KMS-11 (cell line): ENCODE measurements at regions not wholly inside any gene's neighbourhood (a gene's known extent, or its start where the extent isn't known, plus 50 kb on each side); places are given as distances from the start of the nearest gene placed in this dataset.

ENCODE experiments used
- H2AFZ ChIP-seq: fragments of 200-600 bp; sonication (generic); 2 replicates; pipeline ENCODE4 v1.6.1; 2016; ENCODE audit warnings: antibody characterized with exemption, mixed run types, low read depth
- H3K27ac ChIP-seq: fragments of 200-600 bp; sonication (generic); 2 replicates; pipeline ENCODE4 v1.6.1; 2016; ENCODE audit warnings: mild to moderate bottlenecking, mixed run types
- H3K27me3 ChIP-seq: fragments of 200-600 bp; sonication (generic); 2 replicates; pipeline ENCODE4 v1.6.1; 2017; ENCODE audit warnings: mild to moderate bottlenecking, low read depth, mixed run types, moderate library complexity; ENCODE audit not compliant: insufficient read depth
- H3K36me3 ChIP-seq: fragments of 200-600 bp; sonication (generic); 2 replicates; pipeline ENCODE4 v1.6.1; 2017; ENCODE audit warnings: mild to moderate bottlenecking, mixed run types; ENCODE audit not compliant: insufficient read depth
- H3K4me1 ChIP-seq: fragments of 200-600 bp; sonication (generic); 2 replicates; pipeline ENCODE4 v1.6.1; 2016; ENCODE audit warnings: mild to moderate bottlenecking, low read depth, mixed run types; ENCODE audit not compliant: poor library complexity, severe bottlenecking
- H3K4me2 ChIP-seq: fragments of 200-600 bp; sonication (generic); 2 replicates; pipeline ENCODE4 v1.7.0; 2016; ENCODE audit warnings: mild to moderate bottlenecking, mixed run types
- H3K4me3 ChIP-seq: fragments of 200-600 bp; sonication (generic); IDR thresholded peaks from 2 replicates; pipeline ENCODE4 v1.6.1; 2017; ENCODE audit warnings: low read depth, low read length, mixed read lengths; ENCODE audit not compliant: insufficient read depth
- H3K79me2 ChIP-seq: fragments of 200-600 bp; sonication (generic); 2 replicates; pipeline ENCODE4 v1.6.1; 2016; ENCODE audit warnings: low read depth, mixed run types; ENCODE audit not compliant: insufficient read depth
- H3K9ac ChIP-seq: fragments of 200-600 bp; sonication (generic); 2 replicates; pipeline ENCODE4 v1.6.1; 2016; ENCODE audit warnings: mild to moderate bottlenecking, mixed run types
- H4K20me1 ChIP-seq: fragments of 200-600 bp; sonication (generic); 2 replicates; pipeline ENCODE4 v1.6.1; 2016; ENCODE audit warnings: mild to moderate bottlenecking, mixed run types; ENCODE audit not compliant: insufficient read depth
- CTCF ChIP-seq: fragments of 200-600 bp; sonication (generic); conservative IDR thresholded peaks from 2 replicates; pipeline ENCODE4 v1.6.1; 2017; ENCODE audit warnings: low read depth, mild to moderate bottlenecking, antibody characterized with exemption, low read length, moderate library complexity, mixed read lengths

- no peak overlapping the region for H3K4me2 ChIP-seq
- H3K36me3 ChIP-seq = no peaks in the 10 kb centered on the region
- H3K4me3 ChIP-seq = no peak overlapping the region
- H3K79me2 ChIP-seq = no peaks in the 10 kb centered on the region
- no peak overlapping the region for H3K27ac ChIP-seq
- no peak for TF ChIP-seq CTCF
- H3K27me3 ChIP-seq = no peaks in the 10 kb centered on the region
- no peak overlapping the region for H3K9ac ChIP-seq
- no peaks in the 10 kb centered on the region for H4K20me1 ChIP-seq
- no peak overlapping the region for H2AFZ ChIP-seq
- H3K4me1 ChIP-seq = no peaks in the 10 kb centered on the region
Measured at GRCh38 chr12:84632556-84632955, 280.0 kb downstream of the SLC6A15 start.

DNA sequence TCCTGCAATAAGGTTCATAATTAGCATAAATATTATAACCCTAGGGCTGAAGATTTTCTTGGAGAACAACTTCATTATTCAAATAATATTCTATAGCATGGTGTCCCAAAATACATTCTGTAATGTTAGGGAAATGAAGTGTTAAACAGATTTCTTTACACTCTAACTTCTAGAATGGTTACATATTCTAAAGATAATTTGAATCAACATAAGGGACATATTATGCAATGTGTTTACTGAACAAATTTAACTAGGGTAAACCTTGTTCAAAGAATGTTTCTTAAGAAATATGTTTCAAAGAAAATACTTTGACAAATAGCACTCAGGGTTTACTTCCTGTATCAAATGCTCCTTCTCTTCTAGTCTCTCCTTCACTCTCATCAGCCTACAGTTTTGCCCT lies 281.6 kb downstream of the SLC6A15 start:
- no peak overlapping the region for H3K27ac ChIP-seq
- H3K36me3 ChIP-seq = no peaks in the 10 kb centered on the region
- no peak overlapping the region for H3K9ac ChIP-seq
- no peaks in the 10 kb centered on the region for H3K79me2 ChIP-seq
- H3K4me3 ChIP-seq = no peak overlapping the region
- H4K20me1 ChIP-seq = no peaks in the 10 kb centered on the region
- TF ChIP-seq CTCF = no peak
- H3K27me3 ChIP-seq = no peaks in the 10 kb centered on the region
- H3K4me2 ChIP-seq = no peak overlapping the region
- H2AFZ ChIP-seq = no peak overlapping the region
- H3K4me1 ChIP-seq = no peaks in the 10 kb centered on the region

- no peaks in the 10 kb centered on the region for H3K4me1 ChIP-seq
- TF ChIP-seq CTCF = no peak
- H3K9ac ChIP-seq = no peak overlapping the region
- no peaks in the 10 kb centered on the region for H4K20me1 ChIP-seq
- H3K79me2 ChIP-seq = no peaks in the 10 kb centered on the region
- H3K27ac ChIP-seq = no peak overlapping the region
- no peak overlapping the region for H2AFZ ChIP-seq
- H3K4me3 ChIP-seq = no peak overlapping the region
- H3K27me3 ChIP-seq = no peaks in the 10 kb centered on the region
- no peaks in the 10 kb centered on the region for H3K36me3 ChIP-seq
- H3K4me2 ChIP-seq = no peak overlapping the region
Measured at GRCh38 chr12:84627593-84627992, 285.0 kb downstream of the SLC6A15 start.

GRCh38 chr12:84624601-84625000 lies 288.0 kb downstream of the SLC6A15 start:
- no peak for TF ChIP-seq CTCF
- H2AFZ ChIP-seq = no peak overlapping the region
- no peak overlapping the region for H3K4me2 ChIP-seq
- H3K36me3 ChIP-seq = no peaks in the 10 kb centered on the region
- H3K79me2 ChIP-seq = no peaks in the 10 kb centered on the region
- H4K20me1 ChIP-seq = no peaks in the 10 kb centered on the region
- no peak overlapping the region for H3K4me3 ChIP-seq
- H3K9ac ChIP-seq = no peak overlapping the region
- H3K27ac ChIP-seq = no peak overlapping the region
- no peaks in the 10 kb centered on the region for H3K27me3 ChIP-seq
- H3K4me1 ChIP-seq = no peaks in the 10 kb centered on the region
